Mesenchymal stem cell (in vitro differentiated cells and primary cell): ENCODE measurements at regions not wholly inside any gene's neighbourhood (a gene's known extent, or its start where the extent isn't known, plus 50 kb on each side); places are given as distances from the start of the nearest gene placed in this dataset.
"Not testable (repeated sequence)": the region's sequence is repeated elsewhere in the genome, so short reads cannot be mapped to it uniquely, and the experiment has no call there.

Experiments used
- DNase-seq: peaks from one replicate; pipeline ENCODE4 v3.0.0-alpha.2; 2013
- H2AFZ ChIP-seq: one replicate; pipeline ENCODE4 v1.6.1; 2013; ENCODE audit warnings: low read depth, mild to moderate bottlenecking, control low read depth, inconsistent platforms, low read length, moderate library complexity
- H2AK5ac ChIP-seq: 2 replicates; pipeline ENCODE4 v1.6.1; 2013; ENCODE audit warnings: low read length, moderate library complexity, mild to moderate bottlenecking, inconsistent platforms; ENCODE audit not compliant: severe bottlenecking
- H2BK120ac ChIP-seq: one replicate; pipeline ENCODE4 v1.6.1; 2013; ENCODE audit warnings: low read depth, mild to moderate bottlenecking, inconsistent platforms, low read length, moderate library complexity
- H2BK12ac ChIP-seq, 2 experiments: one replicate each; pipeline ENCODE4 v1.6.1; 2013; ENCODE audit warnings: inconsistent platforms in 2 of 2, low read length in 2 of 2, mild to moderate bottlenecking in 2 of 2, moderate library complexity in 2 of 2, control low read depth in 1 of 2
- H2BK15ac ChIP-seq: one replicate; pipeline ENCODE4 v1.6.1; 2013; ENCODE audit warnings: mild to moderate bottlenecking, low read depth, inconsistent platforms; ENCODE audit not compliant: poor library complexity, severe bottlenecking
- H2BK5ac ChIP-seq: 2 replicates; pipeline ENCODE4 v1.6.1; 2013; ENCODE audit warnings: low read depth, mild to moderate bottlenecking, low read length, control low read depth, inconsistent platforms; ENCODE audit not compliant: poor library complexity, severe bottlenecking
- H3K14ac ChIP-seq, 2 experiments: one replicate each; pipeline ENCODE4 v1.6.1; 2013; ENCODE audit warnings: inconsistent platforms in 2 of 2, low read length in 2 of 2, control low read depth in 1 of 2, mild to moderate bottlenecking in 1 of 2, moderate library complexity in 1 of 2
- H3K18ac ChIP-seq, 2 experiments: one replicate each; pipeline ENCODE4 v1.6.1; 2013; ENCODE audit warnings: inconsistent platforms in 2 of 2, low read length in 2 of 2, control low read depth in 1 of 2, low read depth in 1 of 2, mild to moderate bottlenecking in 1 of 2
- H3K23ac ChIP-seq, 2 experiments: one replicate each; pipeline ENCODE4 v1.6.1; 2013; ENCODE audit warnings: inconsistent platforms in 2 of 2, low read length in 2 of 2, mild to moderate bottlenecking in 2 of 2, moderate library complexity in 2 of 2, control low read depth in 1 of 2
- H3K27ac ChIP-seq: 2 replicates; pipeline ENCODE4 v1.5.1; 2013; ENCODE audit warnings: mild to moderate bottlenecking, moderate library complexity, low read length, control low read depth, inconsistent platforms; ENCODE audit not compliant: poor library complexity, severe bottlenecking
- H3K27me3 ChIP-seq, 2 experiments: 2 replicates each; pipeline versions ENCODE4 v1.6.1 to v1.7.0; 2013; ENCODE audit warnings: low read length in 2 of 2, mild to moderate bottlenecking in 2 of 2, moderate library complexity in 2 of 2, control low read depth in 1 of 2, inconsistent platforms in 1 of 2; ENCODE audit not compliant: control insufficient read depth in 1 of 2, insufficient read depth in 1 of 2
- H3K36me3 ChIP-seq, 2 experiments: 2 replicates each; pipeline versions ENCODE4 v1.6.1 to v1.7.0; 2013; ENCODE audit warnings: low read length in 2 of 2, control low read depth in 1 of 2, inconsistent platforms in 1 of 2, low read depth in 1 of 2, mild to moderate bottlenecking in 1 of 2; ENCODE audit not compliant: insufficient read depth in 2 of 2, control insufficient read depth in 1 of 2
- H3K4ac ChIP-seq, 2 experiments: one replicate each; pipeline ENCODE4 v1.6.1; 2013; ENCODE audit warnings: inconsistent platforms in 2 of 2, low read length in 2 of 2, mild to moderate bottlenecking in 2 of 2, moderate library complexity in 2 of 2, control low read depth in 1 of 2, low read depth in 1 of 2
- H3K4me1 ChIP-seq: 2 replicates; pipeline ENCODE4 v1.6.1; 2013; ENCODE audit warnings: low read depth, low read length, control low read depth; ENCODE audit not compliant: control insufficient read depth, insufficient read depth
- H3K4me2 ChIP-seq: 2 replicates; pipeline ENCODE4 v1.6.1; 2013; ENCODE audit warnings: low read length, mild to moderate bottlenecking, inconsistent platforms; ENCODE audit not compliant: poor library complexity, severe bottlenecking
- H3K4me3 ChIP-seq, 2 experiments: 2 replicates each; pipeline versions ENCODE4 v1.5.1 to v1.7.0; 2013; ENCODE audit warnings: low read length in 2 of 2, mild to moderate bottlenecking in 2 of 2, control low read depth in 1 of 2, low read depth in 1 of 2; ENCODE audit not compliant: insufficient read depth in 1 of 2
- H3K79me1 ChIP-seq: replicated peaks from 2 replicates; pipeline ENCODE4 v1.6.1; 2013; ENCODE audit warnings: mild to moderate bottlenecking, control low read depth, low read length, inconsistent platforms; ENCODE audit not compliant: poor library complexity, severe bottlenecking
- H3K9ac ChIP-seq: 2 replicates; pipeline ENCODE4 v1.7.0; 2013; ENCODE audit warnings: mild to moderate bottlenecking, low read length, moderate library complexity
- H3K9me3 ChIP-seq: 2 replicates; pipeline ENCODE4 v1.7.0; 2013; ENCODE audit warnings: mild to moderate bottlenecking, low read length; ENCODE audit not compliant: control insufficient read depth
- H4K8ac ChIP-seq: one replicate; pipeline ENCODE4 v1.6.1; 2013; ENCODE audit warnings: inconsistent platforms, mild to moderate bottlenecking, low read length, moderate library complexity
- H4K91ac ChIP-seq: one replicate; pipeline ENCODE4 v1.6.1; 2013; ENCODE audit warnings: mild to moderate bottlenecking, low read length, inconsistent platforms
- WGBS: methylation state at CpG from one replicate; pipeline ENCODE4 v1.1.7; 2013; ENCODE audit warnings: mixed read lengths; 5-methylcytosine and 5-hydroxymethylcytosine counted together

DNA sequence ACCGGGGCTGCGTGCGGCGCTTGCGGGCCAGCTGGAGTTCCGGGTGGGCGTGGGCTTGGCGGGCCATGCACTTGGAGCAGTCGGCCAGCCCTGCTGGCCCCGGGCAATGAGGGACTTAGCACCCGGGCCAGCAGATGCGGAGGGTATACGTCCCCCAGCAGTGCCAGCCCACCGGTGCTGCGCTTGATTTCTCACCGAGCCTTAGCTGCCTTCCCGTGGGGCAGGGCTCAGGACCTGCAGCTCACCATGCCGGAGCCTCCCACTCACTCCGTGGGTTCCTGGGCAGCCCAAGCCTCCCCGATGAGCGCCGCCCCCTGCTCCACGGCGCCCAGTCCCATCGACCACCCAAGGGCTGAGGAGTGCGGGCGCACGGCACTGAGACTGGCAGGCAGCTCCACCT is 51.4 kb upstream of the INPP4B start:
- H3K27me3 ChIP-seq, H2BK15ac ChIP-seq, H3K4me1 ChIP-seq, H2AFZ ChIP-seq, H3K18ac ChIP-seq, DNase-seq, H2BK12ac ChIP-seq, H3K79me1 ChIP-seq, H3K36me3 ChIP-seq, H3K4ac ChIP-seq, H3K23ac ChIP-seq, H3K4me2 ChIP-seq, H3K4me3 ChIP-seq, H3K9ac ChIP-seq, H3K27ac ChIP-seq, H4K8ac ChIP-seq, H4K91ac ChIP-seq, H2AK5ac ChIP-seq, H2BK5ac ChIP-seq, H2BK120ac ChIP-seq, H3K14ac ChIP-seq: not testable (repeated sequence)
- 95% methylated on average over 27 of the region's 28 CpGs for WGBS
- peaks cover 10% of the 10 kb centered on the region for H3K9me3 ChIP-seq

DNA sequence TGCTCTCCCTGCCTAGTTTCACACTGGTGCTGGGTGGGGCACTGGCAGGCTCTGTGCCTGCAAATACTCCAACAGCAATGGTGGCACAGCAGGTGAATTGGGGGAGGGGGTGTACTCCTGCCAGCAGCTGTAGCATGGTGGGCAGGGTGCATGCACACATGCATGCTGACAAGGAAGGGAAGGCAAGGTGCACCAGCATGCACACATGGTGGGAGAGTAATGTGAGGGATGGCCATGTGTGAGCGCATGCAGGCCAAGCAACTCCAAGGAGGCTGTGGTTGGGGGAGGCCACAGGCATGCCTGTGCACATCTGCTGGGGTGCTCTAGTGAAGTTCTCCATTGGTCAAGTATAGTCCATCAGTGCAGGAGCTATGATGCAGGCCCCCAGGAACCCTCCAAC is 54.5 kb upstream of the INPP4B start:
- Histone ChIP-seq H4K91ac (no peak overlapping the region), H3K27me3 (no peaks in the 10 kb centered on the region), H3K18ac (no peak overlapping the region), H3K14ac (no peak overlapping the region), H3K9me3 (peaks cover 10% of the 10 kb centered on the region), H3K4me1 (peaks cover 5% of the 10 kb centered on the region), H4K8ac (no peak overlapping the region), H3K27ac (no peak overlapping the region), H2AFZ (no peak overlapping the region), H3K9ac (no peak overlapping the region), H3K4me2 (no peak overlapping the region), H3K4ac (no peak overlapping the region), H3K23ac (no peak overlapping the region), H2BK12ac (no peak overlapping the region), H3K79me1 (no peaks in the 10 kb centered on the region), H3K4me3 (no peak overlapping the region), H2AK5ac (no peak overlapping the region), H2BK15ac (no peak overlapping the region), H2BK120ac (no peak overlapping the region), H3K36me3 (no peaks in the 10 kb centered on the region), H2BK5ac (no peak overlapping the region)
- 100% methylated on average over 1 of the region's 1 CpG for WGBS
- no peak for DNase-seq

DNA sequence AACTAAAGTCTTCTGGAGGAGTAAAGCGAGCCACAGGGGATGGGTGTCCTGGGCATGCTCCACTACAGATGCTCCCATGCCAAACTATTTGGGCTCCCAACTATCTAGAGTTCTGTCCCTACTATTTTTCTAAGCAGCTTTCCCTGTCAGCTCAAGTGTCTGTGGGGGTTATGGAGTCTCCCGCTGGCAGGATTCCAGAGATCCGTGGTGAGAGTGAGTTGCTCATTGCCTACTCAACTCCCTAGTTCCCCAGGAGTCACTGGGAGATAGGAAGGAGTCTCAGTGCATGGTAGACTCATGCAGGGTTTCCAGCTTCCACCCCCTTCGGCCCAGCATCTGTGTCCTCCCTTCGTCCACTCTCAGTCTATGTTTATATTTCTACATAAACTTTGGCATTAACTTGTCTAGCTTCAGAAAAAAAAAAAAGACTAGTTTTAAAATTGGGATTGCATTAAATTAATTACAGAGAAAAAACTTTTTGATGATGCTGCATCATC is 55.1 kb upstream of the INPP4B start:
- peaks cover 11% of the 10 kb centered on the region for H3K9me3 ChIP-seq
- no peak overlapping the region for H2AFZ ChIP-seq
- no peak overlapping the region for H3K18ac ChIP-seq
- H3K14ac ChIP-seq: no peak overlapping the region
- H3K9ac ChIP-seq: no peak overlapping the region
- 80% methylated on average over 1 of the region's 5 CpGs for WGBS
- H2BK120ac ChIP-seq: no peak overlapping the region
- no peak overlapping the region for H2BK15ac ChIP-seq
- H3K4me3 ChIP-seq: no peak overlapping the region
- no peaks in the 10 kb centered on the region for H3K79me1 ChIP-seq
- no peak overlapping the region for H4K8ac ChIP-seq
- H3K36me3 ChIP-seq: no peaks in the 10 kb centered on the region
- no peaks in the 10 kb centered on the region for H3K27me3 ChIP-seq
- peaks cover 5% of the 10 kb centered on the region for H3K4me1 ChIP-seq
- H4K91ac ChIP-seq: no peak overlapping the region
- no peak overlapping the region for H3K23ac ChIP-seq
- H2AK5ac ChIP-seq: no peak overlapping the region
- no peak overlapping the region for H3K4ac ChIP-seq
- H3K4me2 ChIP-seq: no peak overlapping the region
- no peak overlapping the region for H2BK5ac ChIP-seq
- H2BK12ac ChIP-seq: no peak overlapping the region
- H3K27ac ChIP-seq: no peak overlapping the region
- peak; percentile 2 for DNase-seq

DNA sequence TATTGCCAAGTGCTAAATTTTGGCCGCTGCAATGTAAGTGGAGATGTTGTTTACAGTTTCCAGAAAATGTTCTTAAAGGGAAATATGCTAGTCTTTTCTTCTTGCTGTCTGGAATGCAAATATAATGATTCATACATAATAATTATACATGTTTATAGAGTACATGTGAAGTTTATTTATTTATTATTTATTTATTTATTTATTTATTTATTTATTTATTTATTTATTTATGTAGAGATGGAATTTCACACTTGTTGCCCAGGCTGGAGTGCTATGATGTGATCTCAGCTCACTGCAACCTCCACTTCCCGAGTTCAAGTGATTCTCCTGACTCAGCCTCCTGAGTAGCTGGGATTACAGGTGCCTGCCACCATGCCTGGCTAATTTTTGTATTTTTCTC is 57.5 kb upstream of the INPP4B start:
- 96% methylated on average over 1 of the region's 2 CpGs for WGBS
- H2AK5ac ChIP-seq, H2BK12ac ChIP-seq, H3K79me1 ChIP-seq, H3K9ac ChIP-seq, H3K18ac ChIP-seq, H2BK120ac ChIP-seq, H2BK5ac ChIP-seq, H3K4me2 ChIP-seq, H3K23ac ChIP-seq, H2BK15ac ChIP-seq, H3K4me3 ChIP-seq, H3K4me1 ChIP-seq, H4K91ac ChIP-seq, H3K36me3 ChIP-seq, H3K27ac ChIP-seq, H3K27me3 ChIP-seq, DNase-seq, H2AFZ ChIP-seq, H4K8ac ChIP-seq, H3K14ac ChIP-seq, H3K4ac ChIP-seq: not testable (repeated sequence)
- H3K9me3 ChIP-seq: peaks cover 11% of the 10 kb centered on the region
